GM21528 (cell line): ENCODE measurements at regions not wholly inside any gene's neighbourhood (a gene's known extent, or its start where the extent isn't known, plus 50 kb on each side); places are given as distances from the start of the nearest gene placed in this dataset.

Source experiments
- ATAC-seq: cut with Tn5 transposase; IDR thresholded peaks from one replicate; pipeline ENCODE4 v1.9.1; 2021; ENCODE audit warnings: mild to moderate bottlenecking, moderate library complexity; ENCODE audit not compliant: unreplicated experiment, low FRiP score

- no peak for ATAC-seq
Observed at GRCh38 chr12:65595016-65595560, 229.2 kb upstream of the HMGA2 start.

- ATAC-seq, result no peak
Observed at GRCh38 chr12:65596514-65597091, 227.7 kb upstream of the HMGA2 start.

GRCh38 chr12:65597527-65597926 is 226.8 kb upstream of the HMGA2 start:
- ATAC-seq, result no peak

DNA sequence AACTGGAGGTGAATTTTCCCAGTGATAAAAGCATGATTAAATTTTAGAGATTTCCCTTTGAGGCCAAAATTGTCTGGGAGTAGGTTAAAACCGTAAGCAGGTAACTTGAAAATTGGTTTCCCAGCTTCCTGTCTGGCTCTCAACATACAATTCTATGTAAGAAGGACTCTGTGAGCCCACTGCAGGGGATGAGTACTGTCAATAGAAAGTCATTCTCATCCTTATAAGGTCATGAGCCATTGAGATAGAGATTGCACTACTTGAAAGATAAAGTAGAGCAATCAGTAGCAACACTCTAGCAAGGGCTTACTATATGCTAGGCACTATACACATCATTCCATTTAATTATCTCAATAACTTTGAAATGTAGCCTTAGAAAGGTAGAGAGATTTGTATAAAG is 225.6 kb upstream of the HMGA2 start:
- ATAC-seq, result no peak

- ATAC-seq, result no peak
Observed at GRCh38 chr12:65602253-65602609, 222.1 kb upstream of the HMGA2 start.

DNA sequence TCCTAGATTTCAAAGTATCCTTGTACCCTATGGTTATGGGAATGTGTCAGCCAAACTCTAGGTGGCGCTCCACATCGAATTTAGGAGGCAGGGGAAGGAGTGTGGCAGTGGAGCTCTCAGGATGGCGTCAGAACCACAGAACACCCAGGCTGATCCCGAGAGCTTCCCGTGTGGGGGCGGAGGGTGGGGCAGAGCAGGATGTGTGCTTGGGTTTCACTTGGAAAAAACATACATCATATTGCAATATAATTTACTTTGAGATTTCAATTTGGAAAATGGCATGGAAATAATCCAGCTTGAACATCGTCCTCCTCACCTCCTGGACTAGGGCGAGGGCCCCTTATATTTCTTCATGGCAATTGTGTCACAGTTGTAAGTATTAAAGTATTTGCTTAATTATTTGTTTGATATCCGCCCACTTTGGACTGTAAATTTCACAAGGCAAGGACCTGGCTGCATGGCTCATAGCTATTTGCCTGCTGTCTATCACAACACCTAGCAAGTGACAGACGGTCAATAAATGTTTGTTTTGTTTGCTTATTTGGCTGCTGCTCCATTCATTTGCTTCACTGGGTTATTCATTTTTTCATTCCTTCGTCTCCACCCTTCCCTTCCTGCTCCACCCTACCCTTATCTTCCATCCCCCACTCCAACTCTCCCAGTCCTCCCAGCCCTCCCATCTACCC is 221.5 kb upstream of the HMGA2 start:
- ATAC-seq, result no peak

- ATAC-seq, result no peak
Observed at GRCh38 chr12:65603438-65604351, 220.6 kb upstream of the HMGA2 start.

- no peak for ATAC-seq
Observed at GRCh38 chr12:65605019-65605418, 219.3 kb upstream of the HMGA2 start.

- no peak for ATAC-seq
Observed at GRCh38 chr12:65606008-65606766, 218.1 kb upstream of the HMGA2 start.

- no peak for ATAC-seq
Observed at GRCh38 chr12:65607401-65607841, 216.9 kb upstream of the HMGA2 start.

DNA sequence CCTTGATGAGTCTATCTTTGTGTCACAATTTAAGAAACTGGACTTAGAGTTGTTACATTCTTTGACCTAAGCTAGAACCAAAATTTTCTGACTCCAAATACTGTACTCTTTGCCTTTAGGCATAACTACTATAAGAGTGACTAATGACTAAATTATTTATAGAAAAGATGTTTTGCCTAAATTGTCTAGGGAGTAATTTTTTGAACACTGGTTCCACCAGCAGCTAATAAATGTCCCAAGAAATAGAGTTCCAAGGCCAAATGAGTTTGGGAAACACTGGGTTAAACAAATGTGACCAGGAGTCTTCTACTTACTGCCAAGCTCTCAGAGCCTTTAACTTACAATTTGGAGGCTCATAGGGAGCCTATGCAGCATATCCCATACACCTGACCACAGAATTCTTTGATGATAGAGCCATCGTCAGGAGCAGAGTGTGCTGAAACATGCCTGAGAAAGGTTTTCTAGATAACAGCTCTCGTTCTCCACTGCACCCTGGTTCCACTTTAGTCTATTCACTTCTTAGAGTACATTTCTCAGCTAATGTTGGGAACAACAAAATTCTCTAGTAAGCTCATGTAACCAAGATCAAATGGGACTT is 215.9 kb upstream of the HMGA2 start:
- ATAC-seq, result no peak

GRCh38 chr12:65609359-65609771 is 214.9 kb upstream of the HMGA2 start:
- no peak for ATAC-seq

DNA sequence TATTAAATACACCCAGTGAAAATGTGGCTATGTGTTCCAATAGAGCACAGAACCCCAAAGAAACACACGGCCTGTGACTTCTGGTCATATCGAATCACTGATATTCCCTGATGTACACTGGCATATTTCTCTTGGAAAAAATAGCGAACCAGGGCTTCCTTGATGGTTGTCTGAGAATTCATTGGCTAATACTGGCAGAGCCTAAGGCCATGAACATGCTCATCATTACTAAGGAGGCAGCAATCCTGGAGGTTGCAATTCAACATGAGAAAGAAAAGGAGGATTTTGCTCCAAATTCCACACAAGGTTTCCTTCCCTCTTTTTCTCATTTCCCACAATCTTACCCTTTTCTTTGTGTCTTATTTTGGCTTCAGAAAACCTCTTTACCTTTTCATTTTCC is 212.9 kb upstream of the HMGA2 start:
- ATAC-seq, result no peak

DNA sequence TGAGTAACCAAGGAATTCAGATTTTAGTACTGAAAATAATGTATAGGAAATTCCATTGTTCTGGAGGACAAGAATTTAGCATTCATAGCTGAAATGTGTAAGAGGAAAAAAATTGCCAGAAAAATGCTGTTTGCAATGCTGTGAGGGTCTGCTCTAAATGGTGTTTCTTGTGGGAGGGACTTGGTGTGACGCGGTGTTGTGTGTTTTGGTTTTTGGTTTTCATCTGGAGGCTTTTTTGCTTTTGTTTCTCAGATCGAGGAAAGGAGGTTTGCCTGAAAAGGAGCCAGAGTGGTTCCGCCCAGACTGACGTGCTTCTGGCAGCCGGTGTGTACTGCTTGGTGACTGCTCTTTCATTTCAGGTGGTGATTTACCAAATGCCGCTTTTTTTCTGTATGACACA is 211.8 kb upstream of the HMGA2 start:
- ATAC-seq, result no peak

DNA sequence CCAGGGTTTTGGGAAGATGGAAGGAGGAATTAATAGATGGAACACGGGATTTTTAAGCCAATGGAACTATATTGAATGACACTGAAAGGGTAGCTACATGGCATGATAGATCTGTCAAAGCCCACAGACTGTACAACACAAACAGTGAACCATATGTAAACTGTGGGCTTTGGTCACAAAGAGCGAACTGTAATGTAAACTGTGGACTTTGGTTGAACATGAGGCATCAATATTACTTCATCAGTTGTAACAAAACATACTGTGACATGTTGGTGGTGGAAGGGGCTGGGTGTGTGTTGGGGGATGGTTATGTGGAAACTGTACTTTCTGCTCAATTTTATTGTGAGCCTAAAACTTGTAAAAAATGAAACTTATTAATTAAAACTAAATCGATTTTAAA is 210.6 kb upstream of the HMGA2 start:
- no peak for ATAC-seq

DNA sequence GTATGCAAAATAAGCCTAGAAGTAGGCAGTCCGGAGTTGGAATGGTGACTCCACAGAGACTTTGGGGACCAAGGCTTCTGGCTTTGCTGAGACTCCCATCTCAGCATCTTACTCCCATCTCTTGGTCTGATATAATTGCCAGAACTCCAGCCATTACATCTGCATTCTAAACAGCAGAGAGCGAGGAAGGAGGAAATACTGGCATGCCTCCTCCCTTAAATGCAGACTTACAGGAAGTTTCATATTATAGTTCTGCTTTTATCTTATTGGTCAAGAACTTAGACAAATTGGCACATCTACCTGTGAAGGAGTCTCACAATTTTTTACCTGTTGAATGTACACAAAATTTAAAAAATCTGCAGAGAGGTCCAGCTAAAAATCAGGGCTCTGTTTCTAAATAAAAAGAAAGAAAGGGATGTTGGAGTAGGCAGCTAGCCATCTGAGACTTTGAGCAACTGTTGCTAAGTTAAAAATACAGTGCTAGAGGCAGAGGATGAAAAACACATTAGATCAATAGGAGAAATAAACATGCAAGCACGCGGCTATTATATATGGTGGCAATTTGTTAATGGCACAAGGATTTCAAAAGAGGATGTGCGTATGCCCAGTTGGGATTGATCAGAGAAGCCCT is 209.9 kb upstream of the HMGA2 start:
- ATAC-seq, result no peak

GRCh38 chr12:65615118-65615517 is 209.2 kb upstream of the HMGA2 start:
- ATAC-seq, result no peak

DNA sequence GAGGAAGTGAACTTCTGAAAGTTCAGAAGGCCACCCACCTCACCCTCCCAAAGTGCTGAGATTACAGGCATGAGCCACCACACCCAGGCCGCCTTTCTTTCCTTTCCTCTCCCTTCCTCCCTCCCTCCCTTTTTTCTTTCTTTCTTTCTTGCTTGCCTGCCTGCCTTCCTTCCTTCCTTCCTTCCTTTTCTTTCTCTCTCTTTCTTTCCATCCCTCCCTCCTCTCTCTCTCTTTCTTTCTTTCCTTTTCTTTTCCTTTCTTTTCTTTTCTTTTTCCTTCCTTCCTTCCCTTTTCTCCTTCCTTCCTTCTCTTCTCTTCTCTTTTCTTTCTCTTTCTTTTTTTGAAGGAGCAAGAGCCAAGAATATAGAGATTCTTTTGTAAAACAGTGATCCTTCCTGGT is 208.3 kb upstream of the HMGA2 start:
- no peak for ATAC-seq

DNA sequence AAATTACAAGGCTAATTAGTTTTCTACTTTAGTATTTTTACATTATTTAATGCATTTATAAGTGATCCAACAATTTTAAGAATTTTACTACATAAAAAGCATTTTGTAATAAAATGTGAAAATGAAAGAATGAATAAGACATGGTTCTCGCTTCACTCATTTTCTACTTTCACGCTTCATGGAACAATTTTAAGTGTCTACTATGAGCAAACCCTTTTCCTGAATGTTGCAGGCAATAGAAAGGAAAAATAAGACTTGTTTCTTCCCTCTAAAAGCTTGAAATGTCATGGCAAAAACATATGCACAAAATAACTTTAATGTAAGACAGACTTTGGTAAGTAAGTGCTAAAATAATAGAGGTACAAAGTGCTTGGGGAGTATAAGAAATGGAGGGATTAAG is 205.7 kb upstream of the HMGA2 start:
- ATAC-seq, result no peak

GRCh38 chr12:65619018-65619417 is 205.3 kb upstream of the HMGA2 start:
- ATAC-seq, result no peak
